HG02943 (cell line): ENCODE measurements at regions not wholly inside any gene's neighbourhood (a gene's known extent, or its start where the extent isn't known, plus 50 kb on each side); places are given as distances from the start of the nearest gene placed in this dataset.
"Not testable (repeated sequence)": the region's sequence is repeated elsewhere in the genome, so short reads cannot be mapped to it uniquely, and the experiment has no call there.

Experiments
- ATAC-seq: cut with Tn5 transposase; IDR thresholded peaks from one replicate; pipeline ENCODE4 v1.9.1; 2021; ENCODE audit warnings: mild to moderate bottlenecking, low read depth, moderate library complexity; ENCODE audit not compliant: unreplicated experiment

DNA sequence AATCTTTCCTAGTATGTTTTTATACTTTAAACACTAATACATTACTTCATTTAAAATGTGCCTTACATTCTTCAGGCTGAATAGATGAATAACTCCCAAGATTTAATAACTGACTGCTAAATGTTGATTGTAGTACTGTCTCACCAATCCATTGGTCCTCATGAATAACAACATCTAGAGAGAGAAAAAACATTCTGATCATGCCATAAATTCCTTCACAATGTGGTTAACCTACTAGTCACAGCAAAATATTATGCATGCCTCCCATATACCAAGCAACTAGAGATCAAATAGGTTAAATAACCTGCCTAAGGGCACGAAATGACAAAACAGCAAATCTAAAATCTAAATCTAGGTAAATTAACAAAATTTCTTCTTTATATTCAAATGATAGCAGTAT is 66.2 kb downstream of the SYT15 start:
- ATAC-seq, result not testable (repeated sequence)

DNA sequence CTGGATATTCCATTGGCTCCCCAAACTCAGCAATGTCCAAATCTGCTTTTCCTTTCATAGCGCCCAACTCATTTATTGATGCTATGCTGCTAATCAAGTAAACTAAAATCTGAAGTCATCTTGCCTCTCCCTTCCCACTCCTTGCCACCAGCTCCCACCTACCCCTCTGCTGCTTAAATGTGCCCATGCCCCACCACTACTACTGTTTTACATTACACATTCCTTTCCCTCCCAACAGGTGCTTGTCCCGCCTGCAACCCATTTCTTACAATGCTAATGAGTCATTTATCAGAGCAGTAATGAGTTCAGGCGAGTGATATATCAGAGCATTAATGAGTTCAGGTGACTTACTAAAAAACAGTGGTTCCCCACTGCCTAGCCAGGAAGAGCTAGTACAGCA is 67.2 kb downstream of the SYT15 start:
- not testable (repeated sequence) for ATAC-seq

DNA sequence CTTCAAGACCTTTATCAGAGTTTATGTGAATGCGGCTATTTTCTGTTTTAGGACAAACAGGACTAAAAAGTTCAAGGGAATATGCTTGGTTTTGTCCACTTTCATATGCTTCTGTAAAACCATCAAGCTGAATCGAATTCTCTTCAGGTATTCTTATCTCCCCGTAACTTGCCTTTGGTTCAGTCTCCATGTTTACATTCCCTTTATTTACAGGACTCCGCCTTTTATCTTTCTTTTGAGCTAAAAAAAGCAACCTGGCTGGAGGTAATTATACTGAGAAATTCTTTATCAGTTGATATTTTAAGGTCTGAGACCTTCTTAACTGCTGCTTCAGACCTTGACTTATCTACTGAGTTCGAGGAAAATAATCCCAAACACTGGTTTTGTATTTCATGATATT is 72.0 kb downstream of the SYT15 start:
- not testable (repeated sequence) for ATAC-seq

DNA sequence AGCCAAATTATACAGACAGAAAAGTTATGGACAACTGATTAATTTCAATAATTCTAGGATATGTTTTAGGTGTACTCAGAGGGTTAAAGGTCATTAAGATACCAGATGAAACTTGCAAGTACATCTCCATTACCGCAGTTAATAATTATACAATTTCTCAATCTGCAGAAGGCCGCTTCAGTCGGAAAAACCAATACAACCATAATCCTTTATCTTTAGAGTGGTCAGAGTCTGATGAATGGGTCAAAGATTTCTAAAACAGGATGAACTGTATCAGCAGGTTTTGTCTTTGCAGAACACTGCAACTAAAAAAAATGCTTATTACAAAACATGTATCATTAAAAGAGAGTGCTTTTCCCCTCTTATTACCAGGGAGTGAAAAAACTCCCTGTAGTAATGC is 78.5 kb downstream of the SYT15 start:
- ATAC-seq, result not testable (repeated sequence)

DNA sequence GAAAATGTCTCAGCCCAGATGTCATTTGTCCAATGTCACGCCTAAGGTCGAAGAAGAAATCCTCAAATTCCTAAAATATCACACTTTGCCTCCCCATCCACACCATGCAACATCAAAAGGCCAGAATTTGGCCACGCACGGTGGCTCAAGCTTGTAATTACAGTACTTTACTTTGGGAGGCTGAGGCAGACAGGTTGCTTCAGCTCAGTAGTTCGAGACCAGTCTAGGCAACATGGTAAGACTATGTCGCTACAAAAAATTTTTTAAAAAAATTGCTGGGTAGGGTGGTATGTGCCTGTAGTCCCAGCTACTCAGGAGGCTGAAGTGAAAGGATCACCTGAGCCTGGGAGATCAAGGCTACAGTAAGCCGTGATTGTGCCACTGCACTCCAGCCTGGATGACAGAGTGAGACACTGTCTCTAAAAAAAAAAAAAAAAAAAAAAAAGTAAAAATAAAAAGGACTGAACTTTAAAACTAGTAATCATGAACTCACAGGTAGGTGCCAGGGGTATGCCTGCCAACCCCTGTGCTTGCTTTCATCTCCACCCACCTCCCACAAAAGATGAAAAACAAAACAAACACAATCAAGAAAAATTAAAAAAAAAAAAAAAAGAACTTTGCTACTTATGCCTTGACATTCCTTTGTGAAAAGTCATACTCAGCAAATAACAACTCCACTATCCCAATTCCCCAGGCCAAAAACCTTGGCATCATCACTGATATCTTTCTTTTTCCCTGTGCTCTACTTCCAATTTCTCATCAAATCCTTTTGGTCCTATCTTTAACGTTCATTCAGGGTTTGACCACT is 81.3 kb downstream of the SYT15 start:
- not testable (repeated sequence) for ATAC-seq

DNA sequence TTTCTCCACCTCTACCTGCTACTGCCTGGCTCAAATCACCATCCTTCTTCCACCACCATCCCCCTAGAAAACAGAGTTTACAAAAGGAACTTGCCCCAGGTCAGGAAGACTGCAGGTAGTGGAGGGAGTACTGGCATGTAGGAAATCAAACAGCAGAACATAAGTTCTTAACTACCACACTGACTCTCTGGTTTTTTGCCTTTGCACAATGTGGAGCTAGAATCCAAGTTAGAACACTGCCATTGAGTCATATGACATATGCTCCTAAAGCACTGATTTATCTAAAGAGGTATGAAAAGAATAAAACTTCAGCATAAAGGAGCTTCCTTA is 81.9 kb downstream of the SYT15 start:
- not testable (repeated sequence) for ATAC-seq

DNA sequence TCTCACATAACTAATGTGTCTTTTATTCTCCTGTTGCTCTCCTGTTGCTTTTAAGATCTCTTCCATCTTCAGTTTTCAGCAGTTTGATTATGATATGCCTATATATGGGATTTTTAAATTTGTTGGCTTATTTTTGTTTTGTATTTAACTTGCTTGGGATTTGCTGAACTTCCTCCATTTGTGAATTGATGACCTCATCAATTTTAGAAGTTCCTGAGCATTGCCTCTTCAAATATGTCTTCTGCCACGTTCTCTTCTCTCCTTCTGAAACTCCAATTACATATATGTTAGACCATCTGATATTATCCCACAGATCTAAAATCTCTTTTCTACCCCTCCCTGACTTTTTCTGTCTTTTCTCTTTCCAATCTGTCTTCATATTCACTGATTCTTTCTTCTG is 86.6 kb downstream of the SYT15 start:
- not testable (repeated sequence) for ATAC-seq

DNA sequence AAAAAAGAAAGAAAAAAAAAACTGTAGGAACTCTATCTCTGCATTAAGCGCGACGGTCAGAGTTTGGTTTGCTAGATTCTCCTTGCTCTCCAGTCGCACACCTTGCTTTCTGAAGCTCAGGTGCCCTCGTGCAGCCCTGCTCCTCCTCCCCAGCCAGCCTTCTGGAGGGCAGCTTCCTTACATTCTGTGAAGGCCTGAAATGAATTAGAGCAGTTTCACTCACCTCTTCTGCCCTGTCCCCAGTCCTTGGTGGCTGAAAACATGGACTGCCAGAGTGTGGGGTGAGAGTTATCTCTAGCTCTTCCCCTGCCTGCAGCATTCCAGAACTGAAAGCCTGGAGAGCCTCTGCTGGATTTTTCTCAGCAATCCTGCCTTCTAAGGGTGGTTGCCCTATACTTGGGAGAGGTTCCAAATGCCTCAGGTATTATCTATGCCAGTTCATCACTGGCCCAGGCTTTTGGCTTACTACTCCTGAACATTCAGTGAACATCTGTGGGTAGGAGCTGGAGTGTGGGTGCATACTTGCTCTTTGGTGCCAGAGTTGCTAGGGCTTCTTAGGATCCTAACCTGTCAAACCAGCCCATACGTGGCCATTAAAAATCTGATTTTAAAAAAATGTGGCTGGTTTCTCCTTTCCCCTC is 89.5 kb downstream of the SYT15 start:
- ATAC-seq, result not testable (repeated sequence)

DNA sequence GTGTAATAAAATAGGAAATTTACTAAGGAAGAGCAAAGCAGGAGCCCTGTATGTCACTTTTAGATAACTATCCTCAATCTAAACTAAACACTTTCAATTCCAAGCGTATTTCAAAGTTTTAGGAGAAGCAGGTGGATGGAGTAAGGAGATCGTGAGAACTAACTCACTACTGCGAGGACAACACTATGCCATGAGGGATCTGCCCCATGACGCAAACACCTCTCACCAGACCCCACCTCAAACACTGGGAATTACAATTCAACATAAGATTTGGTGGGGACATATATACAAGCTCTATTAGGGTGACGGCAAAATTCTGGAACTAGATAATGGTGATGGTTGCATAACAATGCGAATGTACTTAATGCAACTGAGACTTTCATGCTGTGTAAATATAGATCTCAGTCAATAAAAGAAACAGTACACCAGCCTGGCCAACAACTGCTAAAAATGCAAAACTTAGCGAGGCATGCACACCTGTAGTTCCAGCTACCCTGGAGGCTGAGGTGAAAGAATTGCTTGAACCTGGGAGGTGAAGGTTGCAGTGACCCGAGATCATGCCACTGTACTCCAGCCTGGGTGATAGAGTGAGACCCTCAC is 99.0 kb downstream of the SYT15 start:
- ATAC-seq, result not testable (repeated sequence)

DNA sequence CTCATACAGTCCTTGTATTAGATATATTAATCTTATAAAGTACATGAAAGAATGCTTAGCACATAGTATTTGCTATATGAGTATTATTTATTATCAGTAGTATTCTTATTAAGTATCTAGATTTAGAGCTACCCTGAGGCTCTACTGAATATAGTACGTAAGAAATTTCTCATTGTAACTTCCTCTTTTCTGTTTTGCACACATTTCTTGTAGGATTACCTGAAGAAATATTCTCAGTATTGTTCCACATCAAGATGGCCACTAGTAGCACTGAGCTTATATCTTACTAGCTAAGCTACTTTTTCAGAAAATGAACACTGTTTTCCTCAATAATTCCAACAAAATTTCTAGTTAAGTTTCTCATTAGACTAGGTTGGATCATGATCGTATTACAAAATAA is 112.5 kb downstream of the SYT15 start:
- ATAC-seq, result not testable (repeated sequence)

DNA sequence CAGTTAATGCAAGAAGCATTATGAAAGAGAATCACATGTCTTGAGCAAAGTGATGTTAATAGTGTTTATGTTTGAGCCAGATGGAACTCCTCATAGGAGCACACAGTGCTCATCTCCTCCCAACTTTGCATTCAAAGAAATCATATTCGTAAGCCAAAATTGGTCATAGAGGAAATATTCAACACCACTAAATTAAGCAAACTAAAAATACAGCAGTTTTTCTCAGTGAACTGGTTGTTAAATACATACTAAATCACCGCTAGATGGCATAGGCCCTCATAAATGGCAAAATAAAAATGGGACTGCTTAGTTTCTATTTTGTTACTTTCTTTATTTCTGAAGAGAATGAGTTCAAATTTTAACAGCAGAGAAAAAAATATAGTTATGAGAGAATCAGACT is 114.3 kb downstream of the SYT15 start:
- ATAC-seq, result not testable (repeated sequence)

DNA sequence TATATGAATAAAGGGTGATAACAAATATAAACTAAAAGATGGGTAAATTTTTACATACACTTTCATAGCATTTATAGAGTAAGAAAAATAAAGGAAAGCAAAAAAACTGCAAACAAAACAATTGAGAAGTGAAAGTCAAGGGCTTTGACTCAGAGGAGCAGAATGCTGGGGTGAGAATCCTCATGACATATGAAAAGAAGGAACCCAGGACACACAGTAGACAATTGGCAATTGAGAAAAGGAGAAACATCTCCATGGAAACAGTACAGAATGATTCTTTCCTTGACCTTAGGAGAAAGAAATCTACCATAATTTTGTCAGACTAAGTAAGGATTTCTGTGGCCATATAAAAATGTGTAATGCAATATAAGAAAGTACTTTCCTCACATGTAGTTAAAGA is 138.3 kb downstream of the SYT15 start:
- not testable (repeated sequence) for ATAC-seq

DNA sequence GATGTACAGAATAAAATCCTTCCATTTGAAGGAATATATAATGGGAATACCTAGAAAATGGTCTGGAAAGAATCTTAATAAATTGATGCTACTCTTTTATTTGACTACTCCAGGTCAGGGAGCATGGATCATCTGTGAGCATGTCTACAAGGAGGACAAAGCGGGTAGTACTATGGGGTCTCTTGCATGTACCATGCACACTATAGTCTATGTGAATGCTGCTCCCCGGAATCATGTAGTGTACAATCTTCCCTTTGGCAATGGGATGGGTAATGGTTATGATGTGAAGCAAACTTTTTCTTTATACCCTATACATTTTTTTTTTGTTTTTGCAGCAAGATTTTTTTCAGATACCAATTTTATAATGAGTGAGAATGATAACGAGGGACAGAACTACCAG is 139.1 kb downstream of the SYT15 start:
- ATAC-seq, result not testable (repeated sequence)

DNA sequence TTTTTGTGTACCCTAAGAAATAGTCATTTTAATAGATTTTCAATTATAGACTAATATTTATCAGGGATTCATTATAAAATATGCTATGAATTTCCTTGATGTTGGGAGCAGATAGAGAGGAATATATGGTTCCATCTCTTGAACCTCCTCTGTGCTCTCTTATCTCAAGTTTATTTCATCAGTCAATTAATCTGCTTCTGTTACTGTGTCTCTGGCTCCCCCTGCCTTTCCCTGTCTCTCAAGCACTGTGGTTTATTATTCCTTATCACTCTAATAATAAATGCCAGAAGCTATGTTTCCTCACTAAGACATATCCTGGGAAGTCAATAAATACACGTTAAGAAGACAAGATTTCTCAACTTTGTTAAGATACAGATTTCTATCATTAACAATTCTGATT is 141.5 kb downstream of the SYT15 start:
- not testable (repeated sequence) for ATAC-seq

DNA sequence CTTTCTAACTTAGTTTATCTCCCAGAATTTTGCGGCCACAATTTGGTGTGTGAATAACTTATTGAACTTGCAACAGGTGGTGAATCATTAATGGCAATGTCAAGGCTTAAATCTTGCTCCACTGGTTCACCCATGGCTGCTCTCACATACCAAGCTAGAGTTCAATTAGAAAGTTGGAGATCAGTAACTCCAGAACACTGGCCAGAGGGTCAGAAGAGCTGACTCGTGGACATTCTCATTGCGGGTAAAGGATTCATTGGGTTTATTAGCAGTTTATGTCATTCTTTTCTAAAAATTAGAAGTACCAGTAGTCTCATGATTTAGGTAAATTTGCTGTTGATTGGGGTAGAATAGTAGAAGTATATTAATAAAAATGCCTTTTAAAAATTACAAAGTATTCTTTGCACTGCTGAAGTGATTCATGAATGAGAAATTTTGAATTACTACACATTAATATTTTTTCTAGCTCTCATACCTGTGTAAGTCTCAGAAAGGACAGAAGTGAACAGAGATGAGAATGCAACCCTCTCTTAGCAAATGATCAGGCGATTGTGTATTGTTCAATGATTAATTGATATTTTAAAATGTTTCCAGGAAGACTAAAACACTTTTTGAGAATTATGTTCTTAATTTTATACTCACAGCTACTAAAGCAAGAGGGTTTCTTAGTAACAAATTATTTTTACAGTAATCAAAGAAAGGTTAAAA is 142.0 kb downstream of the SYT15 start:
- ATAC-seq, result not testable (repeated sequence)

DNA sequence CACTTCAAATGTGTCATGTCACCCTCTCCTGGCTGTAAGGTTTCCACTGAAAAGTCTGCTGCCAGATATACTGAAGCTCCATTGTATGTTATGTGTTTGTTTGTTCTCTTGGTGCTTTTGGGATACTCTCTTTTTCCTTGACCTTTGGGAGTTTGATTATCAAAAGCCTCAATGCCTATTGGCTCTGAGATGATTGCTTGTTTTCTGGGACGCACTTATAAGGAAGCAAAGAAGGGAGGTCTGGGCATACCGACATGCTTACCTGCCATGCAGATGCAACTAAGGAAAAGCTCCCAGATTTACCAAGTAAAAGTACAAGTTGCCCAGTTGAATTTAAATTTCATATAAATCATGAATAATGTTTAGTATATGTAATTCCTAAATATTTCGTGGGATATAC is 145.3 kb downstream of the SYT15 start:
- not testable (repeated sequence) for ATAC-seq

DNA sequence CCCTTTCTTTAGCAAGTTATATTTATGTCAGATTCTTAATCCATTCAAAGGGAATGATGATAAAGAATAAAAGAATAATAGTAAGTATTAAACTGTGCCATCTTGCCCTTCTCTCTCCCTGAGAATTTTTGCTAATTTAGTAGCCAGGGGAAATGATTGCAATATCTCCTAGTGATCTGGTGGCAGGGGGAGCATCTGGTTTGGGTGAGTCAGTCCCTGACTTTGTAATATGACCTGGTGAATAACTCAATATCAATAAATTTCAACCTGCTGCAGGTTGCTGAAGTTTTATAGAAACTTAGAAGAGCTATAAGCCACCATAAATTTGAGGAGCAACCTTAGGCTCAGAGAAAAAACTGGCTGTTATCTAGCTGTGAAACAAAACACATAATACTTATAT is 149.4 kb downstream of the SYT15 start:
- ATAC-seq, result not testable (repeated sequence)

DNA sequence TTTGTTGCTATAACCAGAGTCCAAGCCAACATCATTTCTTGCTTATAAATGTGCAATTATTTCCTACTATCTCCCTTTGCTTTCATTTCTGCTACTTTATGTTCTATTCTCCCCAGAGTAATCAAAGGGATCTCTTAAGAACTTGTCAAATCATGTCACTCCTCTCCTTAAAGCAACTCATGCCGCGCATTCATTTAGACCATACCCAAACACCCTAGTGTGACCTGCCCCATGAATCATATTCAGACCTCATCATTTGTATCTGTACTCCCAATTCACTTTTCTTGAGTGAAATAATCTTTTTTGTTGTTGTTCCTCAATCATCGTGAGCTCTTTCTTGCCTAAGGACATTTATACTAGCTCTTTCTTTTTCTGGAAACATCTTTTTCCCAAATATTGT is 151.8 kb downstream of the SYT15 start:
- not testable (repeated sequence) for ATAC-seq

DNA sequence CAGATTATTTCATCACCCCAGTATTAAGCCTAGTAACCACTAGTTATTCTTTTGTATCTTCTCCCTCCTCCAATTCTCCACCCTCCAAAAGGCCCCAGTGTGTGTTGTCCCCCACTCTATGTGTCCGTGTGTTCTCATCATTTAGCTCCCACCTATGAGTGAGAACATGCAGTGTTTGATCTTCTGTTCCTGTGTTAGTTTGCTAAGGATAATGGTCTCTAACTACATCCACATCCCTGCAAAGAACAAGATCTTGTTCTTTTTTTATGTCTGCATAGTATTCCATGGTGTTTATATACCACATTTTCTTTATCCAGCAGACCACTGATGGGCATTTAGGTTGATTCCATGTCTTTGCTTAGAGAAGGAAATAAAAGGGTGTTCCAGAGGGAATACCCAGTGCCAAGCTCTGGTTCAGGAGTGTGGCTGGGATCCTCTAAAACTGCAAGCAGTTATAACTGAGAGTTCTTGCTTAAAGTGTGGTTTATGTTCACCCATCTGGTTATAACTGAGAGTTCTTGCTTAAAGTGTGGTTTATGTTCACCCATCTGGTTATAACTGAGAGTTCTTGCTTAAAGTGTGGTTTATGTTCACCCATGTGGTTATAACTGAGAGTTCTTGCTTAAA is 154.8 kb downstream of the SYT15 start:
- ATAC-seq, result not testable (repeated sequence)

DNA sequence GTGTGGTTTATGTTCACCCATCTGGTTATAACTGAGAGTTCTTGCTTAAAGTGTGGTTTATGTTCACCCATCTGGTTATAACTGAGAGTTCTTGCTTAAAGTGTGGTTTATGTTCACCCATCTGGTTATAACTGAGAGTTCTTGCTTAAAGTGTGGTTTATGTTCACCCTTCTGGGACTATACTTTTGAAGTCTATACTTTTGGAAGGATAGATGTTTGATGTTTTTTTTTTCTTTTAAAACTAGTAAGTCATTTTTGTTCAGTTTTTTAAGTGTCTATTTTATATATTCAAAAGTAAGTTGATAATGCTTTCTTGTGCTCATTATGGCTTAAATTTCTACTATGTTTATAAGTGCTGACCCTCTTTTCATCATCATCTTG is 155.3 kb downstream of the SYT15 start:
- ATAC-seq, result not testable (repeated sequence)

DNA sequence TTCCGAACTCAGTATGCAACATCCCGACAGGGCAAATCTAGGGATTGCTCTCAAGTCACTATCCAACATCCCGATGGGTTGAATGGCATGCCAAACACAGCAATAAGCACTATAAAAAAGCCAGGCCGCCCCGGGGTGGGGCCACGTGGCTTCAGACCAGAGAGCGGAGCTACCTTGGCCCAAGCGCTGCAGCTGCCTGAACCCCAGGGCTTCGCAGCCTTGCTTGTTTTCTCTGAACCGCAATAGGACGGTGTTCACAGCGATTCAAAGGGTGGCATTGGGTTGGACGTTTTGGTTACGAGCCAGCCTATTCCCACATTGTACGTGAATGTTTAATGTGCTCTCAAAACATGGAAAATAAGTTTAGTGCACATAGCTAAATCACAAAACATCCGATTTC is 161.0 kb downstream of the SYT15 start:
- not testable (repeated sequence) for ATAC-seq
